HG03460 (cell line): ENCODE measurements at regions not wholly inside any gene's neighbourhood (a gene's known extent, or its start where the extent isn't known, plus 50 kb on each side); places are given as distances from the start of the nearest gene placed in this dataset.
"Not testable (repeated sequence)": the region's sequence is repeated elsewhere in the genome, so short reads cannot be mapped to it uniquely, and the experiment has no call there.

Experiments
- ATAC-seq: cut with Tn5 transposase; IDR thresholded peaks from one replicate; pipeline ENCODE4 v1.9.1; 2021; ENCODE audit not compliant: unreplicated experiment

DNA sequence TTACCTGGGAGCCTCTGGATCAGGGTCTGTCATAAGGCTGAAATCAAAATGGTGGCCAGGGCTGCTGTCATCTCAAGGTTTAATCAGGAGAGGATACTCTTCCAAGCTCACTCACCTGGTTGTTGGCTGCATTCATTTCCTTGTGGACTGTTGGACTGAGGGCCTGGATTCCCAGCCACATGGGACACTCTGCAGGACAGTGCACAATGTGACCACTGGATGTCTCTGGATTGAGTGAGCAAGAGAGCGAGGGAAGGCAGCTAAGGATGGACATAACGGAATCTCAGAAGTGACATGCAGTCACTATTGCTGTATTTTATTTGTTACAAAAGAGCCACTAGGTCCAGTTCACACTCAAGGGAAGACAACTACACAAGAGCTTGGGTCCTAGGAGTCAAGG is 229.1 kb downstream of the S1PR1 start:
- no peak for ATAC-seq

- ATAC-seq: no peak
These were observed 237.3 kb downstream of the S1PR1 start for GRCh38 chr1:101474039-101474665.

DNA sequence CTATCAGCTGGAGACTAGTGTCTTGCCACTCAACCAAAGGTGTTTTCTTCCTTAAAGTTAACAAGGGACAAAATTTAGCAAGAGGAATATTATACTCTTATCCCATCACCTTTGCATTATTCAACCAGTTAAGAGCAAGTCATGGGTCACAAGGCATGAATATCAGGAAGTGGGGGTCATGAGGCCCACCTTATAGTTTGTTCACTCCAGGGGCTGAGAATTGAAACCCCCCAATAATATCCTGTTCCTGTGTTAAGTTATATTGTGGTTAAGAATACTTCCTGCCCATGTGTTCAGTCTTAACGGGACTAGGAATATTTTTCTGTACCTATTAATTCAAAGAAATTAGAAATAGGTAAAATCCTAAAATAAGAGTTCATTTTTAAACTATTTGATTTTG is 239.7 kb downstream of the S1PR1 start:
- ATAC-seq: no peak

- ATAC-seq: no peak
These were observed 243.1 kb downstream of the S1PR1 start for GRCh38 chr1:101479945-101480344.

- no peak for ATAC-seq
These were observed 245.5 kb downstream of the S1PR1 start for GRCh38 chr1:101482306-101482705.

- ATAC-seq: no peak
These were observed 247.3 kb downstream of the S1PR1 start for GRCh38 chr1:101483982-101484688.

DNA sequence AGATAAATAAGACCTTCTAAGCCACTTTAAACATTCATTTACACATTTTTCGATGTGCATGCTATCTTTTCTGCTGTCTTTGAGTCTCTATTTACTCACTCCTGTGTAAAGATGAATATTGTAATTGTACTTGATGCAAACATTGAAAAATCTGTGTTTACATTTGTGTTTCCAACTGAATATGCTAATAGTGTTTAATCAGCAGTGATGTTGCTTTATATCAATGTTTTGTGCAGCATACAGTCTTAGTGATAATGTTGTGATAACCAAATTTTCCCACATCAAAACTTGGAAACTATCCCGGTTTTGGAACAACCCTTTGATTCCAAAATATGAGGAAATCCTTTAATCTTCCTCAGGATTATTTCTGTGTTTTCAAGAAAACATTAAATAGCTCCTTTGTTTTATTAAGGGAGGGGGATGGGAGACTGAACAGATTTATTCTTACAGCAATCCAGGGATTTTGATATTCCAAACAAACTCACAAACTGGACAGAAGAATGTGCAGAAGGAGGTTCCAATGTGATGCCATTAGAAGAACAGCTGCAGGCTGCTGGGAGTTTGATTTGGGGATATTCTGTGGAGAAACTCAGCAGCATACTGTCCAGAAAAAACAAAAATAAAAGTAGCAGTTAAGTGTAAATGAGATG is 248.0 kb downstream of the S1PR1 start:
- ATAC-seq: no peak

DNA sequence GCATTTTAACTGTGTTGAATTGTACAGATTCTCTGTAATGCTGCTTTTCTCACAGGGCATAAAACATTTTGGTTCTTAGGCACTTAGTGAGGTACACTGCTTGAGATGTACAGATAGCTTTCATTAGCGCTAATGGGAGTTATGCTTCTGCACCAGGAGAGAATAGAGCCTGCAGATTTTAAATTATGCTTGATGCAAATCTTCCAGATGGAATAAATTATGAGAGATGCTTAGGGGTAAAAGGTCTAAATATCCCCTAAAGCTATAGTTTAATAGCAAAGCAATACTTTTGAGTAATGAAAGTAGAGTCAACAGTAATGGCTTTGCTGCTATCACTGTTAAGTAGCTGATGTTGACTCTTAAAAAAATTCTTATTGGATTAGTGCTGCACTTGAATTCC is 248.9 kb downstream of the S1PR1 start:
- ATAC-seq: no peak

GRCh38 chr1:101492144-101492543 is 255.3 kb downstream of the S1PR1 start:
- not testable (repeated sequence) for ATAC-seq

GRCh38 chr1:101493920-101494319 is 257.1 kb downstream of the S1PR1 start:
- not testable (repeated sequence) for ATAC-seq

DNA sequence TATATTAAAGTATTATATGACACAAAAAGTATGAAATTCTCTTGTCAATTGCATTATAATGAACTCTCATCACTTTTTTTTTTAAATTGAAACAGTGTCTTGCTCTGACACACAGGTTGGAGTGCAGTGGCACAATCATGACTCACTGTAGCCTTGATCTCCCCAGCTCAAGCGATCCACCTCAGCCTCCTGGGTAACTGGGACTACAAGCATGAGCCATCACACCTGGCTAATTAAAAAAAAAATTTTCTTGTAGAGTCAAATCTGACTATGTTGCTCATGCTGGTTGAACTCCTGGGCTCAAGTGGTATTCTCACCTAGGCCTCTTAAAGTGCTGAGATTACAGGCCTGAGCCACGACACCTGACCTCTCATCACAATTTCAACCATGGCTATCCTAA is 259.3 kb downstream of the S1PR1 start:
- ATAC-seq: no peak

- no peak for ATAC-seq
These were observed 261.2 kb downstream of the S1PR1 start for GRCh38 chr1:101497881-101498559.

DNA sequence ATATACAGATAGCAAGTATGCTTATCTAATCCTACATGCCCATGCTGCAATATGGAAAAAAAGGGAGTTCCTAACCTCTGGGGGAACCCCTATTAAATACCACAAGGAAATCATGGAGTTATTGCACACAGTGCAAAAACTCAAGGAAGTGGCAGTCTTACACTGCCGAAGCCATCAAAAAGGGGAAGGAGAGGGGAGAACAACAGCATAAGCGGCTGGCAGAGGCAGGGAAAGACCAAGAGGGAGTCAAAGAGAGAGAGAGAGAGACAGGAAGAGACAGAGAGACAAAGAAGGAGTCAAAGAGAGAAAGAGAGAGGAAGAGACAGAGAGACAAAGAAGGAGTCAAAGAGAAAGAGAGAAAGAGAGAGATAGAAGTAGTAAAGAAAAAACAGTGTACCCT is 267.3 kb downstream of the S1PR1 start:
- ATAC-seq: not testable (repeated sequence)

DNA sequence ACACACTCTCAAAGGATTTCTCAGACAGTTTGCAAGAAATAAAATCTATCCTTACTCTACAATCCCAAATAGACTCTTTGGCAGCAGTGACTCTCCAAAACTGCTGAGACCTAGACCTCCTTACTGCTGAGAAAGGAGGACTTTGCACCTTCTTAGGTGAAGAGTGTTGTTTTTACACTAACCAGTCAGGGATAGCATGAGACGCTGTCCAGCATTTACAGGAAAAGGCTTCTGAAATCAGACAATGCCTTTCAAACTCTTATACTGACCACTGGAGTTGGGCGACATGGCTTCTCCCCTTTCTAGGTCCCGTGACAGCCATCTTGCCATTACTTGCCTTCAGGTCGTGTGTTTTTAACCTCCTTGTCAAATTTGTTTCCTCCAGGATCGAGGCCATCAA is 268.4 kb downstream of the S1PR1 start:
- not testable (repeated sequence) for ATAC-seq

DNA sequence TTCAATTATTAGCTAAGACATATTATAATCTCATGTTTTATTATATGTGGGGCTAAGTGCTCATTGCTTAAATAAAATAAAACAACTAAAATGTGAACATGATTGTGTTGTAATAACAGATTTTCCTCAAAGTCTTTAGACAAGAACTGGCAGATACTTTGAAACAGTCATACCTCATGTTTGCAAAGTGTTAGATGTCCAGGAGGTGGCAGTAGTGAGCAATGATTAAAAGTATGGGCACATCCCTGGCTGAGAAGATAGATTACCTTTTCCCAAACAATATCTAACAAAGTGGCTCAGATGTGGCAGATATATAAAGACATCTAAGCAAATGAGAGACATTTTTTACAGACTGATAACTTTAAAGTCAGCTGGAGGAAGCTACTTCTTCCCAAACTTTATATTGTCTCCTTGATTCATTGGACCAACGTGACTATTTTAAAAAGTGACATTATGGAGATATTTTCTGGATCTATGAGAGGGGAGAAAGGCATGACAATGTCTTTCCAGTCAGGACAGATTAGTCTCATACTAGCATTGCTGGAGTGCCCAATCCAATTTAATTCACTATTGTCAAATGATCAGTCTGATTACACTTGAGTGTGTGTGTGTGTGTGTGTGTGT is 269.8 kb downstream of the S1PR1 start:
- no peak for ATAC-seq

DNA sequence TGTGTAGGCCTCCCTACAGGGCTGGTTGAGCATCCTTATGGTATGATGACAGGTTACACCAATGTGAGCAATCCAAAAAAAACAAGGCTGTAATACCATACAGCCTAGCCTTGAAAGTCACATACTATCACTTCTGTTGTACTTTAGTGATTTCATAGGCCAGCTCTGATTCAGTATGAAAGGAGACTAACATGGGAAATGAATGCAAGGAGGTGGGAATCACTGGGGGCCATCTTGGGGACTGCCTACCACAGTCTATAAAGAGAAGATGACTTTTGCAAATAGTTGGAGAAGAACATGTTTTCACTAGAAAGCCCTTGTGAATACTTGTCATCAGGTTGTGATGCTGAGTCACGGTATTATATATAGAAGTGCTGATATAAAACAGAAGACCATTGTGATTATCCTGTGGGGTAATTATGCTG is 270.7 kb downstream of the S1PR1 start:
- ATAC-seq: no peak

DNA sequence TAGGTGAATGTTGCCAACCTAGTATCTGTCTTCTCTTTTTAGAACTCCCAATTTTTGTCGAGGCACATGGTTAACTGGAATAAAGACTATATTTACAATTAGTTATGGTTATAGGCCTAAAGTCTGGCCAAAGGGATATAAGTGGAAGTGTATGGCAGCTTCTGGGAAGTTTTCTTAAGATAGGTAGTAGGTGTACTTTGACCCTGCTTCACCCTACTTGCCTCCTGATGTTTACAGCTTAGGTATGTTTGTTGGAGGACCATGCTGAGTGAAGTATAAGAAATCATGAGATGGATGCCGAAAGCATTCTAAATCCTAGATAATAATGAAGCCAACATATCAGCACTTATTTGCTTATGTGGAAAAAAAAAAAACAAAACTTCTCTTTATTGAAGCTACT is 272.1 kb downstream of the S1PR1 start:
- no peak for ATAC-seq

GRCh38 chr1:101509370-101509769 is 272.6 kb downstream of the S1PR1 start:
- no peak for ATAC-seq

GRCh38 chr1:101511202-101511891 is 274.5 kb downstream of the S1PR1 start:
- ATAC-seq: no peak

DNA sequence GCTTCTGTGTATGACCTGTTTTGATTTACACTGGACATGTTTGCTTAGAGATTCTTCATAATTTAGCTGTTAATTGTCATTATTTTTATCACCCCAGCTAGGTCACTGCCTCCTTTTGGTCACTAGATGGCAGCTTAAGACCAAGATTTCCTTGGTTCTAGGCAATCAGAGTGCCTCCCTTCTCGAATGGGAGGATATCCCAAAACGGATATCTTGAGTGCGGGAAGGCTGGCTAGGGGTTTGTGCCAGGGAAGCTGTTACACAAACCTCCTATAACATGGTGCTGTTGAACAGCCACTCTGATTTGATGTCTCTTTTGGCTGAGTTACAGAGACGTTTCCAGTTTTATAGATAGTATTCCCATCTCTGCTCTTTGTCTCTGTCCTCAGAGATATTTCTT is 283.5 kb downstream of the S1PR1 start:
- ATAC-seq: peak; percentile 76

- no peak for ATAC-seq
These were observed 285.7 kb downstream of the S1PR1 start for GRCh38 chr1:101522486-101522885.
